Ascending aorta (tissue), 2 donors: ENCODE measurements at regions not wholly inside any gene's neighbourhood (a gene's known extent, or its start where the extent isn't known, plus 50 kb on each side); places are given as distances from the start of the nearest gene placed in this dataset.

ENCODE experiments used
- DNase-seq, 2 donors: peaks; one replicate each; pipeline ENCODE4 v3.0.0-alpha.2; 2019; ENCODE audit warnings: low spot score in 2 of 2
- H3K27ac ChIP-seq, 2 donors: fragments of 200-600 bp; sonication (generic); one replicate each; pipeline ENCODE4 v1.5.1; 2016 to 2017; ENCODE audit warnings: mild to moderate bottlenecking in 1 of 2
- H3K27me3 ChIP-seq: fragments of 200-600 bp; sonication (generic); one replicate; pipeline ENCODE4 v1.5.1; 2017
- H3K36me3 ChIP-seq, 2 donors: fragments of 200-600 bp; sonication (generic); one replicate each; pipeline ENCODE4 v1.5.1; 2016
- H3K4me1 ChIP-seq, 2 donors: fragments of 200-600 bp; sonication (generic); one replicate each; pipeline ENCODE4 v1.5.1; 2016 to 2017; ENCODE audit warnings: mild to moderate bottlenecking in 1 of 2
- H3K4me3 ChIP-seq, 2 donors: fragments of 200-600 bp; sonication (generic); one replicate each; pipeline ENCODE4 v1.5.1; 2016 to 2017; ENCODE audit warnings: mild to moderate bottlenecking in 1 of 2
- H3K9me3 ChIP-seq, 2 donors: fragments of 200-600 bp; sonication (generic); one replicate each; pipeline ENCODE4 v1.5.1; 2016
- CTCF ChIP-seq, 3 experiments: fragments of 200-600 bp in 2 of 3; fragments of 450-650 bp in 1 of 3; sonication (generic) in 2 of 3; IDR thresholded peaks; one replicate each; pipeline ENCODE4 v1.5.1; 2016 to 2019; ENCODE audit warnings: antibody characterized with exemption in 3 of 3, mild to moderate bottlenecking in 1 of 3, moderate library complexity in 1 of 3
- intact Hi-C: fragments of 100-400 bp; cut with DNase I; formaldehyde crosslinking; loops from one replicate; pipeline ENCODE4 v1.15.1; 2023

- Histone ChIP-seq H3K27ac (no peak overlapping the region), H3K36me3 (no peaks in the 10 kb centered on the region), H3K4me1 (no peaks in the 10 kb centered on the region), H3K27me3 (no peaks in the 10 kb centered on the region), H3K4me3 (no peak overlapping the region), H3K9me3 (no peaks in the 10 kb centered on the region)
- intact Hi-C loops = no loop called here
- DNase-seq = no peak
- no peak for TF ChIP-seq CTCF (IDR thresholded peaks at IDR 0.05)
Measured at GRCh38 chr14:29370024-29370423, 557.6 kb downstream of the PRKD1 start.

GRCh38 chr14:29376237-29376636 lies 551.4 kb downstream of the PRKD1 start:
- Histone ChIP-seq H3K4me1 (no peaks in the 10 kb centered on the region), H3K4me3 (no peak overlapping the region), H3K9me3 (no peaks in the 10 kb centered on the region), H3K36me3 (no peaks in the 10 kb centered on the region), H3K27ac (no peak overlapping the region), H3K27me3 (no peaks in the 10 kb centered on the region)
- intact Hi-C loops = no loop called here
- no peak for DNase-seq
- TF ChIP-seq CTCF (IDR thresholded peaks at IDR 0.05) = no peak

- Histone ChIP-seq H3K27me3 (no peaks in the 10 kb centered on the region), H3K9me3 (no peaks in the 10 kb centered on the region), H3K4me3 (no peak overlapping the region), H3K4me1 (no peaks in the 10 kb centered on the region), H3K36me3 (no peaks in the 10 kb centered on the region), H3K27ac (no peak overlapping the region)
- intact Hi-C loops = no loop called here
- TF ChIP-seq CTCF (IDR thresholded peaks at IDR 0.05) = no peak
- DNase-seq = no peak
Measured at GRCh38 chr14:29380826-29381225, 546.8 kb downstream of the PRKD1 start.

- TF ChIP-seq CTCF (IDR thresholded peaks at IDR 0.05) = no peak
- no peak for DNase-seq
- intact Hi-C loops = loop anchor here (2.0 kb wide), 1 partner anchor 26 kb away; no protein-coding TSS in a partner anchor
Measured at GRCh38 chr14:29388571-29388970, 539.1 kb downstream of the PRKD1 start.

GRCh38 chr14:29390081-29390832 lies 537.4 kb downstream of the PRKD1 start:
- Histone ChIP-seq H3K4me3 (no peak overlapping the region), H3K9me3 (no peaks in the 10 kb centered on the region), H3K4me1 (no peaks in the 10 kb centered on the region), H3K27ac (no peak overlapping the region), H3K36me3 (no peaks in the 10 kb centered on the region), H3K27me3 (no peaks in the 10 kb centered on the region)
- intact Hi-C loops = no loop called here
- no peak for DNase-seq
- no peak for TF ChIP-seq CTCF (IDR thresholded peaks at IDR 0.05)

More at GRCh38 chr14:29388571-29388970, 539.1 kb downstream of the PRKD1 start:
- Histone ChIP-seq H3K4me1 (no peaks in the 10 kb centered on the region), H3K9me3 (no peaks in the 10 kb centered on the region), H3K27ac (no peak overlapping the region), H3K27me3 (no peaks in the 10 kb centered on the region), H3K4me3 (no peak overlapping the region), H3K36me3 (no peaks in the 10 kb centered on the region)
